ENCODE measurements at regions not wholly inside any gene's neighbourhood (a gene's known extent, or its start where the extent isn't known, plus 50 kb on each side); places are given as distances from the start of the nearest gene placed in this dataset.

- H3K27me3 Mint-ChIP-seq (ENCODE audit: low read depth), result no peaks in the 10 kb centered on the region
- TF ChIP-seq CTCF (conservative IDR thresholded peaks at IDR 0.05), result no peak
- no peak overlapping the region for H3K27ac Mint-ChIP-seq (ENCODE audit: unreplicated experiment)
- DNase-seq (ENCODE audit: low read depth, low spot score), result no peak
- no peaks in the 10 kb centered on the region for H3K36me3 Mint-ChIP-seq (ENCODE audit: low read depth)
- H3K9me3 Mint-ChIP-seq, result no peaks in the 10 kb centered on the region
- H3K4me3 Mint-ChIP-seq, result no peak overlapping the region
- H3K4me1 Mint-ChIP-seq, result peaks cover 11% of the 10 kb centered on the region
These were observed 89.7 kb upstream of the RUNX1 start for GRCh38 chr21:35138665-35139381.

- Mint-ChIP-seq H3K27ac (ENCODE audit: unreplicated experiment) (no peak overlapping the region), H3K4me1 (peaks cover 11% of the 10 kb centered on the region), H3K4me3 (no peak overlapping the region), H3K27me3 (ENCODE audit: low read depth) (no peaks in the 10 kb centered on the region), H3K36me3 (ENCODE audit: low read depth) (no peaks in the 10 kb centered on the region), H3K9me3 (no peaks in the 10 kb centered on the region)
- no peak for TF ChIP-seq CTCF (conservative IDR thresholded peaks at IDR 0.05)
- DNase-seq (ENCODE audit: low read depth, low spot score), result no peak
These were observed 87.6 kb upstream of the RUNX1 start for GRCh38 chr21:35136586-35137219.

GRCh38 chr21:35136106-35136505 lies 87.0 kb upstream of the RUNX1 start:
- TF ChIP-seq CTCF (conservative IDR thresholded peaks at IDR 0.05), result no peak
- Mint-ChIP-seq H3K4me3 (no peak overlapping the region), H3K36me3 (ENCODE audit: low read depth) (no peaks in the 10 kb centered on the region), H3K27me3 (ENCODE audit: low read depth) (no peaks in the 10 kb centered on the region), H3K9me3 (no peaks in the 10 kb centered on the region), H3K27ac (ENCODE audit: unreplicated experiment) (no peak overlapping the region), H3K4me1 (peaks cover 11% of the 10 kb centered on the region)
- no peak for DNase-seq (ENCODE audit: low read depth, low spot score)

GRCh38 chr21:35135481-35135880 lies 86.4 kb upstream of the RUNX1 start:
- Mint-ChIP-seq H3K4me3 (no peak overlapping the region), H3K36me3 (ENCODE audit: low read depth) (no peaks in the 10 kb centered on the region), H3K9me3 (no peaks in the 10 kb centered on the region), H3K27me3 (ENCODE audit: low read depth) (no peaks in the 10 kb centered on the region), H3K27ac (ENCODE audit: unreplicated experiment) (no peak overlapping the region), H3K4me1 (peaks cover 11% of the 10 kb centered on the region)
- no peak for TF ChIP-seq CTCF (conservative IDR thresholded peaks at IDR 0.05)
- no peak for DNase-seq (ENCODE audit: low read depth, low spot score)

GRCh38 chr21:35134309-35134708 lies 85.2 kb upstream of the RUNX1 start:
- Mint-ChIP-seq H3K4me1 (peaks cover 11% of the 10 kb centered on the region), H3K27ac (ENCODE audit: unreplicated experiment) (peak overlapping the region; percentile 57), H3K27me3 (ENCODE audit: low read depth) (no peaks in the 10 kb centered on the region), H3K4me3 (no peak overlapping the region), H3K36me3 (ENCODE audit: low read depth) (peaks cover 3% of the 10 kb centered on the region), H3K9me3 (peaks cover 3% of the 10 kb centered on the region)
- no peak for DNase-seq (ENCODE audit: low read depth, low spot score)
- TF ChIP-seq CTCF (conservative IDR thresholded peaks at IDR 0.05), result no peak
